ENCODE measurements at regions not wholly inside any gene's neighbourhood (a gene's known extent, or its start where the extent isn't known, plus 50 kb on each side); places are given as distances from the start of the nearest gene placed in this dataset.

- Histone ChIP-seq H3K4me1 (no peaks in the 10 kb centered on the region), H3K27me3 (no peaks in the 10 kb centered on the region), H3K4me3 (no peak overlapping the region), H3K36me3 (no peaks in the 10 kb centered on the region), H3K9me3 (no peaks in the 10 kb centered on the region), H3K27ac (no peak overlapping the region)
- TF ChIP-seq POLR2A (IDR thresholded peaks at IDR 0.05): no peak
- peak in 8 of 12 donors; percentile 13 to 37 (median 28) for TF ChIP-seq CTCF (IDR thresholded peaks at IDR 0.05)
- 50 to 71% (median 55%) methylated on average over 1 of the region's 1 CpG for WGBS, 4 donors
- intact Hi-C loops (cut with DNase I): no loop called here
- no peak for ATAC-seq
- DNase-seq: no peak
Observed at GRCh38 chr13:23087880-23088279, 92.9 kb upstream of the SGCG start.

- no peak for ATAC-seq
- Histone ChIP-seq H3K9me3 (no peaks in the 10 kb centered on the region), H3K4me3 (no peak overlapping the region), H3K27me3 (peaks cover 0 to 4% (median 0%) of the 10 kb centered on the region in 9 donors), H3K27ac (no peak overlapping the region), H3K36me3 (no peaks in the 10 kb centered on the region), H3K4me1 (no peaks in the 10 kb centered on the region)
- DNase-seq: no peak
- intact Hi-C loops (cut with DNase I): no loop called here
- 76 to 89% (median 85%) methylated on average over 7 of the region's 7 CpGs for WGBS, 4 donors
- TF ChIP-seq POLR2A (IDR thresholded peaks at IDR 0.05) (no peak), CTCF (IDR thresholded peaks at IDR 0.05) (no peak)
Observed at GRCh38 chr13:23098161-23098907, 82.4 kb upstream of the SGCG start.

GRCh38 chr13:23105051-23105450, 75.7 kb upstream of the SGCG start:
- Histone ChIP-seq H3K27ac (no peak overlapping the region), H3K4me1 (peaks cover 0 to 3% (median 0%) of the 10 kb centered on the region in 12 donors), H3K9me3 (no peaks in the 10 kb centered on the region), H3K4me3 (no peak overlapping the region), H3K36me3 (no peaks in the 10 kb centered on the region), H3K27me3 (no peaks in the 10 kb centered on the region)
- DNase-seq (no peak), ATAC-seq (no peak)
- 17 to 28% (median 25%) methylated on average over 3 of the region's 3 CpGs for WGBS, 4 donors
- TF ChIP-seq CTCF (IDR thresholded peaks at IDR 0.05) (no peak), POLR2A (IDR thresholded peaks at IDR 0.05) (no peak)
- intact Hi-C loops (cut with DNase I): no loop called here

GRCh38 chr13:23107665-23108064, 73.1 kb upstream of the SGCG start:
- no peaks in the 10 kb centered on the region for H3K27me3 ChIP-seq
- TF ChIP-seq CTCF (IDR thresholded peaks at IDR 0.05) (no peak), POLR2A (IDR thresholded peaks at IDR 0.05) (no peak)
- DNase-seq: no peak
- intact Hi-C loops (cut with DNase I): no loop called here
- H3K36me3 ChIP-seq: no peaks in the 10 kb centered on the region
- no peak for ATAC-seq
- H3K27ac ChIP-seq: no peak overlapping the region
- H3K9me3 ChIP-seq: no peaks in the 10 kb centered on the region
- H3K4me3 ChIP-seq: no peak overlapping the region
- 83 to 88% (median 87%) methylated on average over 7 of the region's 7 CpGs for WGBS, 4 donors
- peaks cover 0 to 3% (median 0%) of the 10 kb centered on the region in 12 donors for H3K4me1 ChIP-seq
